ENCODE measurements at regions not wholly inside any gene's neighbourhood (a gene's known extent, or its start where the extent isn't known, plus 50 kb on each side); places are given as distances from the start of the nearest gene placed in this dataset.

DNA sequence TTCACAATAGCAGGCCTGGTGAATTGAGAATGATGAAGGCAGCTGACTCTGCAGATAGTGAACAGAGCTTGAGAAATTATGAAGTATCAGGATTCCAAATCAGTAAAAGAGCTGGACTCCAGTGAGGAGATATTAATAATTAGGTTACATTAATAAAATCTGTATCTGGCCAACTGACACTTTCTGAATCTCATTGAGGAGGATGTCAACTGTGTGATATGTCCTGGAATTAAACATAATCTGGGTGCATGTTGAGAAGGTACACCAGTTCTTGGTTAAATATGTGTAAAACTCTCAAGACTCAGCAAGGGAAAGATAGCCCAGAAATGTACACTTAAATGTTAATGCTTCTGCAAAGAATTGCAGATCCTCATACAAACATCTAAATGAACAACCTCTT lies 177.8 kb upstream of the SFRP2 start:
- TF ChIP-seq CTCF (IDR thresholded peaks at IDR 0.05; ENCODE audit: borderline replicate concordance, extremely low read depth, low read length, poor library complexity, severe bottlenecking) = no peak
- no peak for TF ChIP-seq EZH2 (IDR thresholded peaks at IDR 0.05; ENCODE audit: borderline replicate concordance, low read depth, low read length, severe bottlenecking)

All from DND-41 (cell line).